GM19372 (cell line): ENCODE measurements at regions not wholly inside any gene's neighbourhood (a gene's known extent, or its start where the extent isn't known, plus 50 kb on each side); places are given as distances from the start of the nearest gene placed in this dataset.
"Not testable (repeated sequence)": the region's sequence is repeated elsewhere in the genome, so short reads cannot be mapped to it uniquely, and the experiment has no call there.

Source experiments
- ATAC-seq: cut with Tn5 transposase; IDR thresholded peaks from one replicate; pipeline ENCODE4 v1.9.1; 2021; ENCODE audit warnings: mild to moderate bottlenecking, low read depth, moderate library complexity; ENCODE audit not compliant: unreplicated experiment

GRCh38 chr1:229155472-229155871 lies 115.4 kb upstream of the RAB4A start:
- ATAC-seq: no peak

DNA sequence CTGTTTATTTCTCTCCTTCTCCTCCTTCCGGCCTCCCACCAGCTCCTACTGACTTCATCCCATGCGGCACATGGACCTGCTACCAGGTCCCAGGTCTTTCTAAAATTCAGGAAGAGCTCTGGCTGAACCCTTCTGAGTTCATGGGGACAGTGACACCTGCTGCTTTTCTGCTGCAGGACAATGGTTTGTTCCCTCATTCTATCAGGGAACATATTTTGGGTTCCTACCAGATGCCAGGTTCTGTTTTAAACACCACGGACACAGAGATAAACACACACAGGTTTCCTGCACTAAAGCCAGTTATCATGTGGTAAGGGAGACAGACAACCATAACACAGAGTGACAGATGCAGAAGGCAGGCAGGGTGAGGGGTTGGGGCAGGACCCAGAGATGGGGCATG lies 114.0 kb upstream of the RAB4A start:
- no peak for ATAC-seq

DNA sequence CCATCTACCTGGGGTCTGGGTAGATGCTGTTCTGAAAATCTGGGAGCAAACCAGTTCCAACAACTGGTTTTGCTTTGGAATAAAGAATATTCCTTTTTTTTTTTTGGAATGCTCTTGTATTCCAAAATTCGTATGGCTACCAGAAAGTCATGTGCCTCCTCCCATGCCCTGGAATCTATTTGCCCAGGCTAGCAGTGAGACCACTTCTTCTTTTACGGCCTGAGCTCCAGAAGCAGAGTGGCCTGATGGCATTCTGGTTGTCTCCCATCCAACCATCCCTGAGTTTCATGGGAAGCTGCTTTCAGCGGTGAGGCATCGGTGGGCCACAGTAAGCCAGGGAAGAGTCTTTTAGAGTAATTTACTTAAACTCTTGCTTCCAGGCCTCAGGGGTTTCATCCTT lies 113.4 kb upstream of the RAB4A start:
- ATAC-seq: no peak

DNA sequence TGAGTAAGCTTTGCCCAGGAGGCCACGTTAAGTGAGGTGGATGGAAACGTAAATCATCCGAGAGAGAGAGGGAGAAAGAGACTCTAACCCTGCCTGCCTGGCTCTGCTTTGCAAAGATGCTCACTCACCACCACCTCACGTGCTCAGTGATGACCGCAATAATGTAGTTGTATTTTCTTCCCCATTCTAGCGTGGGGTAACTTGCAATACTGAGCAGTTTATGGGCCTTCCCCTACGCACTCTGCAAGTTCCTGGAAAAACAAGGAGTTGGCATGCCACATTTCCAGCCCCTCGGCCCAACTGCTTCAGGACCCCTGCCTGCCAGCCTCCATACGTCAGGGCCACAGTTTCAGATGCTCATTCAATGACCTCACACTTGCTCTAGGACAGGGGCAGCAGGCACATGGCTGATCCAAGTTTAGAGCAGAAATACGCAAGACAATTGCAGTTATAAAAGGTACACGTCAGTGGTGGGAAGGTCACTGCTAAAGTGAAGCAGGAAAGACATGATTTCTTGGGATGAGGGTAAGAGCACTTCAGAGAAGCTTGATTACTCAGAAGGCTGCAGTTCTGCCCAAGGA lies 112.5 kb upstream of the RAB4A start:
- ATAC-seq: no peak

GRCh38 chr1:229158927-229159326 lies 112.0 kb upstream of the RAB4A start:
- ATAC-seq: no peak

- no peak for ATAC-seq
Measured at GRCh38 chr1:229159668-229160544, 111.0 kb upstream of the RAB4A start.

- ATAC-seq: no peak
Measured at GRCh38 chr1:229161740-229162139, 109.2 kb upstream of the RAB4A start.

DNA sequence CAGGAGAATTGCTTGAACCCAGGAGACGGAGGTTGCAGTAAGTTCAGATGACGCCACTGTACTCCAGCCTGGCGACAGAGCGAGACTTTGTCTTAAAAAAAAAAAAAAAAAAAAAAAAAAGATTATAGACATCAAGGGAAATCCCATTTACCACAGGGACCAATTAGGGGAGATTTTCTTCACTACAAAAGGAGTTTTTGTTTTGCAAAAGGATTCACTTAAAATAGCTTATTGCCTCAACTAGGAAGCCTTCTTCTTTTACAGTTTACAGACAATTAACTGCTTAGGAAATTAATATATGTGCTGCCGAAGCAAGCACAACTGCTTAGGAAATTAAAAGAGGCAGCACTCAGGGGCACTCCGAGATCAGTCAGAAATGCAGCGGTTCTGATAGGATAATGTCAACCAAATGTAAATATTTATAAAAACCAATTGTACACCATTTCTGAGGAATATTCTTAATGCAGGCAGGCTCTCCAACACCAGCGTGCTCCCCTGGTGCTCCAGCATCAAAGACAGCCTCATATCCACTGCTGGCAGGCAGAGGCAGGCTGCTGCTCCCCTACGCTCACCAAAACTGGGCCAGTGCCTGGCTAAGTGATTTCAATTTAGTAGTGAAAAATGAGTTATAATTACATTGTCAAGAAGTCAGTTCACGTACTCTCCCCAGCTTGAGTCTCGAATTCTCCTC lies 107.9 kb upstream of the RAB4A start:
- ATAC-seq: no peak

DNA sequence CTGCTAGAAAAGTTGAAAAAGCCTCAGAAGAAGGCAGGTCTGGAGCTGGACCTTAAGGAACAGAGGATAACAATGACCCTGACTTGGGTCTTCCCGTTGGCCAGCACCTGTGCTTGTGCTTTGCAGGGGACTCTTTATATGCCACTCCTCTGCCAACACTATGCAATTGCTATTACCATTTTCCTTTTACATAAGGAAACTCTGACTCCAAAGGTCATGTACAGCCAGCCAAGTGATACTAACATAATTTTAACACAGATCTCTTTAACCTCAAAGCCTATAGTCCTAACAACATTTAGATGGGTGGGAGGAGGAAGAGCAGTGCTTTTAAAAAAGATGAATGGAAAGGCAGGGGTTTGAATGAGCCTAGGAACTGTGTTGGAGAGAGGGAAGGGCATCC lies 106.6 kb upstream of the RAB4A start:
- no peak for ATAC-seq

GRCh38 chr1:229164836-229165735 lies 105.8 kb upstream of the RAB4A start:
- ATAC-seq: no peak

DNA sequence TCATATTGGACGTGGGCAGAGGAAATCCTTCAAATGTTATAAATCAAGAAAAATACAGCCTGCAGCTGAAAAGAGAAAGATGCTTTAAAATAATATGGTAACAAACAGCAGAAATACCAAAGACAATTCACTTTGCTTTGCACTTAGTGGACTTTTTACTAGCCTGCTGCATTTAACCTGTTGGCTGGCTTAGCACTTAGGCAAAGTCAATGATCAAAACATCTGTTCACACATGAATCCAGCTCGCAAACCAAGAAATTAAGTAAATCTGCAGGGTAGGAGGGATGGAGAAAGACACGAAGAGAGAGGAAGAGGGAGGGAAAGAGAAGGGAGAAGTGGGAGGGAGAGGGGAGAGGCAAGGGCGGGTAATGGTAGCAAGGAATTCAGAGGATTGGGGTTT lies 103.6 kb upstream of the RAB4A start:
- ATAC-seq: no peak

- ATAC-seq: no peak
Measured at GRCh38 chr1:229169399-229169798, 101.5 kb upstream of the RAB4A start.

GRCh38 chr1:229170274-229170673 lies 100.6 kb upstream of the RAB4A start:
- ATAC-seq: no peak

DNA sequence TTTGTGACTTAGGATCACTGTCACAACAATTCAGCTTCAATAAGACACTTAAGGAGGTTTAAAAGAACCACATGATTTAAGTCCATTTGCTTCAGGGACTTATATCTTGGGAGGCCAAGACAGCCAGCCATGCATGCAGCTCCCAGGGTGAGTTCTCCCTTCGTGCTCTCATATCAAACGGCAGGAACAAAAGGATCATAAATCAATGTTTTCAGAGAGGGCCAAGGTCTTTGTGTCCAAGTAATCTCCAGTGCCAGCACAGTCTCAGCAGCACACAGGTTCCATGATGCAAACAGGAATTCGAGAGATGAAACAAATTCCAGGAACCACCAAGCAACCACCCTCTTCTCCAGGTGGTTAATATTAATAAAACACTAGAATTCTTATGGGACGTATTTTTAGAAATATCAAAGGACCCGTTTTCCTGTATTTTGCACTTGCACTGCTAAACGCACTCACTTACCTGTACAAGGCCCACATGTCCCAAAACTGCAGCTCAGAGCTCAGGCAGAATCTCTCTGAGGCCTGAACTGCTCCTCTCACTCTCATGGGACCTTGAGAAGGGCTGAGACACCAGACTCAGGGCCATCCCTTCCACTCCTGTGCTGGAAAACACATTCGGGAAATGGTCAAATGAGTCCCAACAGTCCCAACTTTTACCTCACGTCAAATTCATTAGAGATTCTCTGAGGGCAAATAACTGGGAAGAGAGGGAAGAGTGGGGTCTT lies 100.0 kb upstream of the RAB4A start:
- no peak for ATAC-seq

DNA sequence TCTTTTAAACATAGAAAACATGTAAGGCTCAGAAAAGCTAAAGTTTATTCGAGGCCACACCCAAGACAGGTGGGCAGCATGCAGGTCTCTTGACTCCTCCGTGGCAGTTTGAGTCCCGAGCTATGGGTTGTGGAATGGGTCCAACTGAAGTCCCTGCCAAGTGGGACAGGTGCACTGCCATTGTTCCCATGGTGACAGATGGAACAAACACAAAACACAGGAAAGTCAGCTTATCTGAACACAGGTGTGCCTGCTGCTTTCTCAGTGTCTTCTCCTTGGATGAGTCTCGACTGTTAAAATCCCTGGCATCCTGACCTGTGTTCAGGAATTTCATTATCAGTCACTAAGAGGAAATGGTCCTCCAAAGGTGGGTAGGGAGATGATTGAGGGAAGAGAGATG lies 99.0 kb upstream of the RAB4A start:
- ATAC-seq: no peak

- not testable (repeated sequence) for ATAC-seq
Measured at GRCh38 chr1:229173491-229174476, 97.1 kb upstream of the RAB4A start.

- not testable (repeated sequence) for ATAC-seq
Measured at GRCh38 chr1:229175297-229175696, 95.6 kb upstream of the RAB4A start.

GRCh38 chr1:229176457-229176856 lies 94.5 kb upstream of the RAB4A start:
- ATAC-seq: not testable (repeated sequence)

DNA sequence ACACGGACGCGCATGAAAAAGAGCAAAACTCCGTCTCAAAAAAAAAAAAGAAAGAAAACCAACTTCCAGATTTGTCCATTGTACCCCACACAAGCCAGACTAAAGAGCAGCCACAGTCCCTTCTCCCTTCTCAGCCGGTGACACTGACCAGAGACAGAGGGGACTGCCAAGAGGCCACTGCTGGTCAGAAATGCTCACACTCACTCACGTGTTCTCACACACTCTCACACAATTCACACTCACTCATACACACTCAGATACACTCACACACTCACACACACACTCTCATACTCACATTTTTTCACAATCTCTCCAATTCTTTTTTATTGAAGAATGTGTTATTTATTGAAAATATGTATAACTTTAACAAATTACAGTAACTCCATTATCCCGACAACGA lies 90.8 kb upstream of the RAB4A start:
- ATAC-seq: no peak
